ENCODE measurements at regions not wholly inside any gene's neighbourhood (a gene's known extent, or its start where the extent isn't known, plus 50 kb on each side); places are given as distances from the start of the nearest gene placed in this dataset.
"Not testable (repeated sequence)": the region's sequence is repeated elsewhere in the genome, so short reads cannot be mapped to it uniquely, and the experiment has no call there.

GRCh38 chr7:109579901-109580300 is 1010.2 kb downstream of the DNAJB9 start:
- DNase-seq (ENCODE audit: extremely low read depth in 1 of 2, low read depth in 1 of 2): no peak

DNA sequence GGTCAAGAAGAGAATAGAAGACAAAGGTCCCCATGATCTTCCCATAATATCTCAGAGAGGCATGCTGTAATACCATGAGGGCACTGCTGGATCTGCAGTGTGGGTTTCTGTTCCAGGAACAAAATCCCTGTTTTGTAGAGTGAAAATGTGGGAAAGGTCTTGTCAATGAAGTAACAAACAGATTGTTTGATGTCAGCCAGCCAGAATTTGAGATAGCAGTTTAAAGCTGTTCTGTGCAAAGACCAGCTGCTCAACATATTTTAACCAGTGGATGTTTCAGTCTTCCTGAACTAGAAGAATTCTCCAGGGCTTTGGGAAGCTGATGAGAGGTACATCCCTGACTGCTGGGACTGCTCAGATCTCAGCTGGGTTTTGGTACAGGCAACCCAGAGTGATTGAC is 1012.5 kb downstream of the DNAJB9 start:
- no peak for DNase-seq (ENCODE audit: extremely low read depth in 1 of 2, low read depth in 1 of 2)

- not testable (repeated sequence) for DNase-seq (ENCODE audit: extremely low read depth in 1 of 2, low read depth in 1 of 2)
These were observed 1027.3 kb downstream of the DNAJB9 start for GRCh38 chr7:109596948-109597347.

DNA sequence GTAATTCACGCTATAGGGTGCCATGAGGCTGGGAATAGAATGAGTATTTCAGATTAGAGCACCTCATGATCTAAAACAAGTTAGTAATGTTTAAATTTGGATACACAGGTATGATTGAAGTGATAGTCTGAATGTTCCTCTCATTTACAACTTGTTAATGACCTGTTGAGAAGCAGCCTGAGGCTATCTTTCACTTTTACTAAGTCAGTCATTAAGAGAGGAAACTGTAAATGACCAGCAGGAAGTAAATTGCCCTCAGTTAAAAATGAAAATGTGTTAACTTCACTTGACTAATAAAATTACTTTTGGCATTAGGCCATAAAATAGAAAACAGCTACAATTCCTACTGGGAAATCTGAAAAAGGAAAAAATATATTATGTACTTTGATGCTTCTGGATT is 1042.0 kb downstream of the DNAJB9 start:
- DNase-seq (ENCODE audit: extremely low read depth in 1 of 2, low read depth in 1 of 2): no peak

DNA sequence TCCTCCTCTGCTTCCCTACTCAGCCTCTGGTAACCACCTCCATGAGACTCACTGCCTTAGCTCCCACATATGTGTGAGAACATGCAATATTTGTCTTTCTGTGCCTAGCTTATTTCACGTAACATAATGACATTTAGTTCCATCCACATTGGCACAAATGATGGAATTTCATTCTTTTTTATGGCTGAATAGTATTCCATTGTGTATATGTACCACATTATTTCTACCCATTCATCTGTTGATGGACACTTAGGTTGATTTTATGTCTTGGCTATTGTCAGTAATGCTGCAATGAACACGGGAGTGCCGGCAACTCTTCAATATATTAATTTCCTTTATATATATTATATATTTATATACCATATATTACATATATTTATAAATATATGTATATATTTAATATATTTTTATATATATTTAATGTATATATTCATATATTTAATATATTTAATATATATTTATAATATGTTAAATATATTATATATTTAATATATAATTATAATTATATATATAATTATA is 1046.9 kb downstream of the DNAJB9 start:
- DNase-seq (ENCODE audit: extremely low read depth in 1 of 2, low read depth in 1 of 2): no peak

GRCh38 chr7:109622320-109622719 is 1052.6 kb downstream of the DNAJB9 start:
- DNase-seq (ENCODE audit: extremely low read depth in 1 of 2, low read depth in 1 of 2): no peak

GRCh38 chr7:109632890-109633289 is 1063.2 kb downstream of the DNAJB9 start:
- not testable (repeated sequence) for DNase-seq (ENCODE audit: extremely low read depth in 1 of 2, low read depth in 1 of 2)

DNA sequence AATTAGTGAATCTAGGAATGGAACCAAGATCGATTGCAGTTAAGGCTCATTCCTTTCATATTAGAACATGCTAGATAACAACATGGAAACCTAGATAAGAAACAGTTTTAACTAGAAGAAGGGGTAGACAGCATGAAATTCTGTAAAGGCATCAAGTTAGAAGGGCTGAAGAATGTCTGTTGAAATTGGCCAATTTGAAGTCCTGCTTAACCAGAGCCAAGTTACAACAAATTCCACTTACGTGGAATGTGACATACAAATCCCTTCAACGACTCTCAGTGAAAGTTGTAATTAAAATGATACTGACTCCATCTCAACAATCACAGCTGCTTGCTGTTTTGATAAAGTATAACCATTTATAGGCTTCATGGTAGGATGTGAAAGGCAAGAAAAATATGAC is 1065.7 kb downstream of the DNAJB9 start:
- no peak for DNase-seq (ENCODE audit: extremely low read depth in 1 of 2, low read depth in 1 of 2)

GRCh38 chr7:109637428-109637990 is 1067.8 kb downstream of the DNAJB9 start:
- no peak for DNase-seq (ENCODE audit: extremely low read depth in 1 of 2, low read depth in 1 of 2)

- no peak for DNase-seq (ENCODE audit: extremely low read depth in 1 of 2, low read depth in 1 of 2)
These were observed 1068.6 kb downstream of the DNAJB9 start for GRCh38 chr7:109638321-109638720.

DNA sequence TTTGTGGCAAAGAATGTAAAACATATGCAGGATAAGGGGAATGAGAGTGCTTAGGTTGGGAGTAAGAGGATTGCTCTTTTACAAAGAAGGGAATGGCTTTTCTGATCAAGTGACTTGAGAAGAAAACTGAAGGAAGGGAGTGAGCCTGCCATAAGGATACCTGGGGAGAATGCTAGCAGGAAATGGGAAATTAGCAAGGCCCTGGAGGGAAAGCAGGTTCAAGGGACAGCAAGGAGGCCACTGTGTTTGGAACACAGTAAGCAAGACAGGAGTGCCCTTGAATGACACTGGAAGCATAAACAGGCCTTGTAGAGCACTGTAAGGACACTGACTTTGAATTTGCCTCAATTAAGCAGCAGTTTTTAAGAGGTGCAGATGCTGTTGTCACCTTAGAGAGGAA is 1069.9 kb downstream of the DNAJB9 start:
- no peak for DNase-seq (ENCODE audit: extremely low read depth in 1 of 2, low read depth in 1 of 2)

GRCh38 chr7:109641445-109641844 is 1071.8 kb downstream of the DNAJB9 start:
- DNase-seq (ENCODE audit: extremely low read depth in 1 of 2, low read depth in 1 of 2): no peak

DNA sequence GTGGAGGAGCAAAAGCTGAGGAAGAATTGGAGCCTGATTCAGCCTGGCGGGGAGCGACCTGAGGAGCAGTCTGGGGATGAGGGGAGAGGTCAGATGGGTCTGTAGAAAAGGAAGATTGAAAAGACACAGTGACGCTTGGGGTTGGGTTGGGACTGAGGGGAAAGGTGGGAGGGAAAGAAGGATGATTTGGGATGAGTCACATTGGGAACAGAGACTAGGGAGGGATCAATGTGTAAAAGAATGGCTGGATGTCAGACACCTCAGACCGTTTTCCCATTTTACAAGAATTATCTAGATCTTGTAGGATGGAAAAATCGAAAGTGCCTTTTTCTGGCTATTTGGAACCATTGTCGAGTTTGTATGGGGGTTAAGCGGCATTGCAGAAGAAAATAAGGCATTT is 1076.5 kb downstream of the DNAJB9 start:
- no peak for DNase-seq (ENCODE audit: extremely low read depth in 1 of 2, low read depth in 1 of 2)

- DNase-seq (ENCODE audit: extremely low read depth in 1 of 2, low read depth in 1 of 2): not testable (repeated sequence)
These were observed 1076.9 kb downstream of the DNAJB9 start for GRCh38 chr7:109646594-109646993.

DNA sequence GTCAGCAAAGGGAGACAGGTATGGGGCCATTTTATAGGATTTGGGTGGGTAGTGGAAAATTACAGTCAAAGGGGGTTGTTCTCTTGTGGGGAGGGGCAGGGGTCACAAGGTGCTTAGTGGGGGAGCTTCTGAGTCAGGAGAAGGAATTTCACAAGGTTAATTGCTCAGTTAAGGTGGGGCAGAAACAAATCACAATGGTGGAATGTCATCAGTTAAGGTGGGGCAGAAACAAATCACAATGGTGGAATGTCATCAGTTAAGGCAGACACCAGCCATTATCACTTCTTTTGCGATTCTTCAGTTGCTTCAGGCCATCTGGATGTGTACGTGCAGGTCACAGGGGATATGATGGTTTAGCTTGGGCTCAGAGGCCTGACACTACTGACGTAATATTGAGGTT is 1077.6 kb downstream of the DNAJB9 start:
- not testable (repeated sequence) for DNase-seq (ENCODE audit: extremely low read depth in 1 of 2, low read depth in 1 of 2)

- DNase-seq (ENCODE audit: extremely low read depth in 1 of 2, low read depth in 1 of 2): no peak
These were observed 1089.6 kb downstream of the DNAJB9 start for GRCh38 chr7:109659261-109659660.

DNA sequence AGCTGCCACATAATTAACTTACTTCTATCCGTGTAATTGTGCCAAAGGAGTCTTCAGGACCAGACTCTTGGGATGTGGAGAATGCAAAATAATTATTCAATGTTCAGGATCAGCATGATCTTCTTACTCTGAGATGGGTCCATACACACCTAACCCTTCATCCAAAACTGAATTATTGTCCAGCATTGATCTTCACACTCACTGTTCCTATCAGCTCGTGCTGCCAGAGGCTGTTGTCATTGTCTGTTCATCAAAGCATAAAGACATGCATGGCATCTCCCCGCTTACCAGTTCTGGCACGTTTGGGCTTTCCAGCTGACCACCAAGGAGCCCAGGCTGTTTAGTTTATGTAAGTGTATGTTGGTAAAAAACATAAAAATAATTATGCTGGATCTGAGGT is 1090.7 kb downstream of the DNAJB9 start:
- DNase-seq (ENCODE audit: extremely low read depth in 1 of 2, low read depth in 1 of 2): no peak

- no peak for DNase-seq (ENCODE audit: extremely low read depth in 1 of 2, low read depth in 1 of 2)
These were observed 1094.1 kb downstream of the DNAJB9 start for GRCh38 chr7:109663806-109664205.

DNA sequence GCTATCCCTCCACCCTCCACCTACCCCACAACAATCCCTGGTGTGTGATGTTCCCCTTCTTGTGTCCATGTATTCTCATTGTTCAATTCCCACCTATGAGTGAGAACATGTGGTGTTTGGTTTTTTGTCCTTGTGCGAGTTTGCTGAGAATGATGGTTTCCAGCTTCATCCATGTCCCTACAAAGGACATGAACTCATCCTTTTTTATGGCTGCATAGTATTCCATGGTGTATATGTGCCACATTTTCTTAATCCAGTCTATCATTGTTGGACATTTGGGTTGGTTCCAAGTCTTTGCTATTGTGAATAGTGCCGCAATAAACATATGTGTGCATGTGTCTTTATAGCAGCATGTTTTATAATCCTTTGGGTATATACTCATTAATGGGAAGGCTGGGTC is 1117.6 kb downstream of the DNAJB9 start:
- DNase-seq (ENCODE audit: extremely low read depth in 1 of 2, low read depth in 1 of 2): not testable (repeated sequence)

DNA sequence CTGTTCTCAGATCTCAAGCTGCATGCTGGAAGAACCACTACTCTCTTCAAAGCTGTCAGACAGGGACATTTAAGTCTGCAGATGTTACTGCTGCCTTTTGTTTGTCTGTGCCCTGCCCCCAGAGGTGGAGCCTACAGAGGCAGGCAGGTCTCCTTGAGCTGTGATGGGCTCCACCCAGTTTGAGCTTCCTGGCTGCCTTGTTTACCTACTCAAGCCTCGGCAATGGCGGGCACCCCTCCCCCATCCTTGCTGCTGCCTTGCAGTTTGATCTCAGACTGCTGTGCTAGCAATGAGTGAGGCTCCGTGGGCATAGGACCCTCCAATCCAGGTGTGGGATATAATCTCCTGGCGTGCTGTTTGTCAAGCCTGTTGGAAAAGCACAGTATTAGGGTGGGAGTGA is 1122.9 kb downstream of the DNAJB9 start:
- not testable (repeated sequence) for DNase-seq (ENCODE audit: extremely low read depth in 1 of 2, low read depth in 1 of 2)

DNA sequence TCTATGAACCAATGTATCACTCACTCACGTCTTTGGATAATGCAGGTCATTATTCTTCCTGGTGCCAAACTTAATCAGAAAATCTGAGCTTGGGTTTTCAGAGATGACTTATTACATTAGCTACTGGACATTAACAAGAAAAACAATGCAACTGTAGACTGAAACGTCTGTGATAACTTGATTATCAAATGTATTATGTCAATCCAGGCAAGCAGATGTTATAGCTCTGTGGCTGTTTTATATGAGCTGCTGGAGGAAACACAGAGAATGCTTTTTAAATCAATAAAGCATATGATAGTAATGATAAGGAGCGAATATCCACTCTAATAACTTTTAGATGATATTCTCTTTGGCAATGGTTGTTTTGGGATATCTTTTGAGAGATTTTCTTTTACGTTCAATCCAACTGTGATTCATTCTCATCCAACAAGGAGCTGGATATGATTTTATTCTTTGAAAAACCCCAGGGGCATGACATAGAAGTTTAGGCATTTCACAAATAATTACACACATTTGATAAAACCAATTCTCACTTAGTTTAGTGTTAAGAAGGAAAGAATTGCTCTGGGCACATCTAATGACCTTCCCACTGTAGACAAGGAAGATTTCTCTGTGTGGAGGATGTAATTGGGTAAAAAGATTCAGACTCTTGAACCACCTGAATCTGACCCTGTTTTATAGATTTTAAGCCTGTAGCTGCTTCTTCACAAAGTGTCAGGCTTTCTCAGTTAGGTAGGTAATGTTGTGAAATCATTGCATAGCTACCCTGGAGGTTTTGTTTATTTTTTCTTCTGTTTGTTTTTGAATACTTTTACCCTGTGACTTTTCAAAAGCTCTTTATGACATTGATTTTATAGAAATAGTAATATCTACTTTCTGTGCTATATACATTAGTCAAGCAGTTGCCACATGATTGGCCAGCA is 1124.7 kb downstream of the DNAJB9 start:
- no peak for DNase-seq (ENCODE audit: extremely low read depth in 1 of 2, low read depth in 1 of 2)

DNA sequence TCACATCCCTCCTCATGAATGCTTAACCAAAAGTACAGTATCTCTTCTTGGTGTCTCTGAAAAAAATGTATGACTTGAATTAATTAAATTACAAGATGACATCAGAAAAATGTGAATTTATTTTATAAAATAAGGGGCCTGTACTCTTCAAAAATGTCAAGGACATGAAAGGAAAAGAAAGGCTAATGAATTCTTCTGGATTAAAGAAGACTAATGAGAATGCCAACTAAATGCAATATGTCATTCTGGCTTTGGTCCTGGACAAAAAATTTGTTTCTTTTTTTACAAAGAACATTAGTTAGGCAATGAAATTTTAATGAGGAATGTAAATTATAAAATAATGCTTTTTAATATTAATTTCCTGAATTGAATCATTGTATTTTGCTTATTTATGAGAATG is 1125.7 kb downstream of the DNAJB9 start:
- no peak for DNase-seq (ENCODE audit: extremely low read depth in 1 of 2, low read depth in 1 of 2)
